NCI-H187 (cell line): ENCODE measurements at regions not wholly inside any gene's neighbourhood (a gene's known extent, or its start where the extent isn't known, plus 50 kb on each side); places are given as distances from the start of the nearest gene placed in this dataset.
"Not testable (repeated sequence)": the region's sequence is repeated elsewhere in the genome, so short reads cannot be mapped to it uniquely, and the experiment has no call there.

Experiments used
- DNase-seq, 2 experiments: peaks; one replicate each; lab custom pipeline; 2025; lab: John Stamatoyannopoulos, UW

DNA sequence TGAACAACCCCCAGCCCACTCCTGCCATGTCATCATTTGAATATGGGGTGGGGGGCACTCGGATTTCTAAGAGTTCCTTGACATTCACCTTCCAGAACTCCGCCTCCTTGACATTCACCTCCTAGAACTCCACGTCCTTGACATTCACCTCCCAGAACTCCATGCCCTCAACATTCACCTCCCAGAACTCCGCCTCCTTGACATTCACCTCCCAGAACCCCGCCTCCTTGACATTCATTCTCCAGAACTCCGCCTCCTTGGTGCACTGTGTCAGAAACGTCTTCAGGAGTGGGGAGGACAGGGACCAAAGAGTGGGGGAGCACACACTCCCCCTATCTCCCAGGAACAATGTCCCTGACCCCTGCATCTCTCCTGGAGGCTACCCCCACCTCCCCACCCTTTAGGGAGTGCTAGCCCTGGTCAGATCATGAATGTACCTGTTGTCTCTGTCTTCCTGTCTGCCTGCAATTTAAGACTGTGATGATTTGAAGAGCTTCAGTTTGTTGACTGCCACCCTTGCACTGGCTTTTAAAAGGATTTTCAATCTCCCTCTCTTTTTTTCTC is 110.1 kb downstream of the NPTX2 start:
- DNase-seq: no peak

GRCh38 chr7:98728555-98728954 is 111.5 kb downstream of the NPTX2 start:
- no peak for DNase-seq

DNA sequence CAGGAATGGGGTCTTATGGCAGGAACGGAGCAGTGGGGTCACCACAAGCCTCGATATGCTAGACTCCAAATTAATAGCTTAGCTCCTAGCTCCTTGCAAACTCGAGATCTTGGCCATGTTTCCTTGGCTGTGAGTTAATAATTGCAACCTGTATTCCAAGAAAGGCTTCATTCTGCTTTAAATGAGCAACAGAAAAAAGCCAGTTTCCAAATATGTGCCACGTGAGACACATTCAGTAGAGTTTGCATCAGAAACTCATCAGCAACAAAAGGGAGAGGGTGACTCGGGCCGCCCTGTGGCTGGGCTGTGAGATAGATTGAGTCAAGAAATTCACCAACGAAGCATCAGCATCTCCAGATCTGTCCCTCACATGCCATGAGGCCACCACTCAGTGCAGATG is 112.0 kb downstream of the NPTX2 start:
- DNase-seq: no peak

- no peak for DNase-seq
Measured at GRCh38 chr7:98730326-98730725, 113.2 kb downstream of the NPTX2 start.

DNA sequence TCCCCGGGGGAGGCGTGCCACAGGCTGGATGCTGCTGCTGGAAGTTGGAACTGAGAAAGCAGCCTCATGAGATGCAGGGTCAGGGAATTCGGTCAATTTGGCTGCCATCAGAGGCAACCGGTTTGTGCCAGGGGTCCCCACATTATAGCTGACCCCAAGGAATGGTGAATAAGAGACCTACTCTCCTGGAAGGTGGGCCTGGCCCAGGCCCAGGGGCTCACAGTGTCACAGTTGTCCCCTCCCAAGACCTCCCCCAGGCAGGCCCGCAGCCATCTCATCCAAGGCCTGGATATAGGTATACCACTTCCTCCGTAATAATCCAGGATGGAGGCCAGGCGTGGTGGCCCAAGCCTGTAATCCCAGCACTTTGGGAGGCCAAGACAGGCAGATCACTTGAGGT is 114.6 kb downstream of the NPTX2 start:
- DNase-seq: no peak

GRCh38 chr7:98733036-98733435 is 116.0 kb downstream of the NPTX2 start:
- no peak for DNase-seq

GRCh38 chr7:98735801-98736200 is 118.7 kb downstream of the NPTX2 start:
- no peak for DNase-seq

- not testable (repeated sequence) for DNase-seq
Measured at GRCh38 chr7:98736461-98736860, 119.4 kb downstream of the NPTX2 start.

DNA sequence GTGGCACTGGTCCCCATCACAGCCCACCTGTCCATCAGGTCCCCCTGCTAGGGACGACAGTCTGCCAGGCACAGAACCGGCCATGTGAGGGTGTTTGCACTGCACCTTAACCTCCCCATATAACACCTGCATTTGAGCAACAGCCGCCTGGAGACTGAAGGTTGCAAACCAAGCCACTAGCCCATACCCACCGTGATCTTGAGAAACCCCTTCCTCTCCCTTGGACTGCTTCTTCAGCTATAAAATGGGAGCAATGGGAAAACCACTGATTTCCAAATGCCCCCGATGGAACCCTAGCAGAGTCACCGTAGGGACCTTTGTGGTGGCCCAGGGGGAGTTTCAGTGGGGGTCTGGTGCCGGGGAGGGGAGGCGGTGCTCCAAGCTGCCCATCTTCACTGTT is 120.1 kb downstream of the NPTX2 start:
- no peak for DNase-seq

- no peak for DNase-seq
Measured at GRCh38 chr7:98740643-98741042, 123.6 kb downstream of the NPTX2 start.

DNA sequence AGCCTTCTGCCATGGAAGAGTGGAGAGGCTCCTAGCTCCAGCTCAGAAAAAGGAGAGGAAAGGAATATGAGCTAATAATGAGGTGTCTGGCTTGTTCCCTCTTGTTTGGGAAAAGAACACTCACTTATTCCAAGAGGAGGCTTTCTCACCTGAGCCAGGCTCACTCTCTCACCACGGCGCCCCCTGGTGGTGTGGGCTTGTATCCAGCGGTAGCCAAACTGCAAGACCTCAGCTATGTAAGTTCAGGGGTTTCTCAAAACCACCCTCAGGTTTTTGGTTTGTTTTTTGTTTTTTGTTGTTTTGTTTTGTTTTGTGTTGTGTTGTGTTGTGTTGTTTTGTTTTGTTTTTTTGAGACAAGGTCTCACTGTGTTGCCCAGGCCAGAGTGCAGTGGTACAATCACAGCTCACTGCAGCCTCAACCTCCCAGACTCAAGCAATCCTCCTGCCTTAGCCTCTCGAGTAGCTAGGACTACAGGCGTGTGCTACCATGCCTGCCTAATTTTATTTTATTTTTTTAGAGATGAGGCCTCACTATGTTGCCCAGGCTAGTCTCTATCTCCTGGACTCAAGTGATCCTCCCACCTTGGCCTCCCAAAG is 124.0 kb downstream of the TMEM130 start:
- peak in 1 of 2 experiments; percentile 78 for DNase-seq

DNA sequence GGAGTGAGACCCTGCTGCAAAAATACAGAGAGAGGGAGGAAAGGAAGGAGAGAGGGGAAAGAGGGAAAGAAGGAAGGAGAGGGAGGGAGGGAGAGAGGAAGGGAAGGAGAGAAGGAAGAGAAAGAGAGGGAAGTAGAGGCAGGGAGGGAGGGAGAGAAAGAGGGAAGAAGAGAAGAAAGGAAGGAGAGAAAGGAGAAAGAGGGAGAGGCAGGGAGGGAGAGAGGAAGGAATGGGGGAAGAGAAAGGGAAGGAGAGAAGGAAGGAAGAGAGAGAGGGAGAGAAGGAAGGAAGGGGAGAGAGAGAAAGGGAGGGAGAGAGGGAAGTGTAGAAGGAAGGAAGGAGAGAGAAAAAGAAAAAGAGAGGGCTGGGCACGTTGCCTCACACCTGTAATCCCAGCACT is 121.7 kb downstream of the TMEM130 start:
- no peak for DNase-seq

DNA sequence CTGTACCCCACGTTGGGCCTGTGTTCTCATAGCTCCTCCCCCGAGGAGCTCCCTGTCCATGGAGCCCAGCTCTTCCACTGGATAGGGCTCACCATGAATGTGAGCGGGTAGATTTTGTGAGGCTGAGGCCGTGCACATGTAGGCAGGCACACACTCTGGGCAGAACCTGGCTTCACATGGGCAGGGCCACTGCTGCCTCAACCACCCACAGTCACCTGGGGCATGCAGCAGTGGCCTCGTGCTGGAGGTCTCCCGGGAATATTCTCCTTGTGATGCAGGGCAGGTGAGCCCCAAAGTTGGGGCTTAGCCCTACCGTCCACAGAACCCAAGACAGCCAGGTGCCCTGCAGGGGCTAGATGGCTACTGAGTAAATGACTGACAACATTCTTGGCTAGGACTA is 116.6 kb downstream of the TMEM130 start:
- no peak for DNase-seq

- no peak for DNase-seq
Measured at GRCh38 chr7:98753989-98754479, 115.8 kb downstream of the TMEM130 start.

DNA sequence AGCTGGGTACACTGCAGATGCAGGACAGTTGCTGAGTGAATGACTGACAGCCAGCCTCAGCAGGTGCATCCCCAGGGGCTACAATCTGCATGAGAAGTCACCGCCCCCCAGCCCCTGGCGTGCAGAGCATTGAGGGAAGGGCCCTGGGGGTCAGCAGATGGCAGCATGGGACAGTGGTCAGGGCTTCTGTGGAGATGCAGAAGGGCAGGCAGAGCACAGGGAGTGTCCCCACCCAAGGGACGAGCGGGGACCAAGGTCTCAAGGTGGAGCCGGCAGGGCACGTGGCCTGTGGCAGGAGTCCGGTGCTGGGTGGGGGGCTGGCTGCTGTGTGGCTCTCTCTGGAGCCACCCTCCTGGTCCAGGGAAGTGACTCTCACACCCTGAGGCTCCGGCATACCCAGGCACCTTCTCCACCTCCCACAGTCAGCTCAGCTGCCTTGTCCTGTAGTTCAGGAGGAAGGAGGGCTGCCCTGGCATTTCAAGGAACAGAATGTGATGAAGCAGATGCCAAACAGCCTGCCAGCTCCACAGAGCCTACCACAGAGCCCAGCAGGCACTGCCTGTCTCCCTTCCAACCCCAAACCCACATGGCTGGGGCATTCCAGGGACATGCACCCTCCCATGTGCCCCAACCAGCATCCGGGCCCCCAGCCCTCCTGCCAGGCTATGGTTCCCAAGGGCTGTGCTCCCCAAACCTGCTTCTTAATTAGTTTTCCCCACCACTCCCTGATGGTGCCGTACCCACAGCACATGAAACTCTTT is 114.5 kb downstream of the TMEM130 start:
- no peak for DNase-seq

- DNase-seq: no peak
Measured at GRCh38 chr7:98758157-98758556, 111.7 kb downstream of the TMEM130 start.

GRCh38 chr7:98760201-98760651 is 109.6 kb downstream of the TMEM130 start:
- no peak for DNase-seq

DNA sequence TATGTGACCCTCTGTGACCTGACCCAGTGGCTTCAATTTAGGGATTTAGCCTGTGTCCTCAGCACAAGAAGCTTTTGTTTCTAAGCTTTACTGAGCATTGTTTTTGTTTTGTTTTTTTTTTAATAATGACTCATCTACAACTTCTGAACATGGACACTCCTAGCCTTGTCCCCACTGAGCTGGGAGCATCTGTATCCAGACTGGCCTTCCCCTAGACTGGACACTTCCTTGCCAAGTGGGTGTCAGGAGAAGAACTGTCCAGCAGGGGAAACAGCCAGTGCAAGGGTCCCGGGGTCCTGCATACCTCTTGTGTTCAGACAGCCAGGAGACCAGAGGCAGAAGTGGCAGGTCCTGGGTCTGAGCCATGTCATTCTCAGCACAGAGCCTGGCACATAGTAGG is 108.6 kb downstream of the TMEM130 start:
- DNase-seq: no peak

- no peak for DNase-seq
Measured at GRCh38 chr7:98762620-98763019, 107.2 kb downstream of the TMEM130 start.

DNA sequence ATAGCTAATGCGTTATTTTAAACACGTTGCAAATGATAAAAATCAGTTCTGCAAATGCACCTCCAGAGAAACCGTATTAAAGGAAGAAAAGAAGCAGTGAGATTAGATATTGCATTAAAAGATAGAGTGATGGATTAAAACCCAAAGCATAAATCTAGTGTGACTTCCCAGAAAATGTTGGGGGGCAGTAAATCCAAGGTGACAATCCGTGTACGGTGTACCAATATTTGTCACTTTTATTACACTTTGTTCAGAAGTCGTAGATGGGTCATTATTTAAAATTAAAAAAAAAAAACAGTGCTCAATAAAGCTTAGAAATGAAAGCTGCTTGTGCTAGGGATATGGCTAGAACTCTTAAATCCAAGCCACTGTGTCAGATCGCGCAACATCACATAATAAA is 106.4 kb downstream of the TMEM130 start:
- no peak for DNase-seq

- DNase-seq: no peak
Measured at GRCh38 chr7:98764946-98765345, 104.9 kb downstream of the TMEM130 start.

- DNase-seq: not testable (repeated sequence)
Measured at GRCh38 chr7:98770085-98770484, 99.7 kb downstream of the TMEM130 start.

DNA sequence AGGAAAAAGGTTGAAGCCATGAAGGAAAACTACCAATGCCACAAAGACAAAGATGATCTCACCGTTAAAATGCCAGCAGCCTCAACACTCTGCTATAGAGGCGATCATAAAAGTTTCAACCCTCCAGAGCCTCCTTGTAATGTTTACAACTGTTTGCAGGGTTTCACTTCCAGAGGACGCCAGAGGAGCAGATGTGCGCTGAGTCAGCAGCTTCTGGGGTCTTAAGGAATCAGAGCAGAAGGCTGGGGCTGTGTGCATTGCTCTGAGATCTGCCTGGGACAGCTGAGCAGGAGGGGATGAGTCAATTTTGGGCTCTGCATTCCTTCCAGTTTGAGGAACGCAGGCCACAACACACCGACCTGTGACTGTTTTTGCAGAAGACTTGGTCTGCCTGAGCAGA is 98.3 kb downstream of the TMEM130 start:
- DNase-seq: no peak
